ENCODE measurements at regions not wholly inside any gene's neighbourhood (a gene's known extent, or its start where the extent isn't known, plus 50 kb on each side); places are given as distances from the start of the nearest gene placed in this dataset.

DNA sequence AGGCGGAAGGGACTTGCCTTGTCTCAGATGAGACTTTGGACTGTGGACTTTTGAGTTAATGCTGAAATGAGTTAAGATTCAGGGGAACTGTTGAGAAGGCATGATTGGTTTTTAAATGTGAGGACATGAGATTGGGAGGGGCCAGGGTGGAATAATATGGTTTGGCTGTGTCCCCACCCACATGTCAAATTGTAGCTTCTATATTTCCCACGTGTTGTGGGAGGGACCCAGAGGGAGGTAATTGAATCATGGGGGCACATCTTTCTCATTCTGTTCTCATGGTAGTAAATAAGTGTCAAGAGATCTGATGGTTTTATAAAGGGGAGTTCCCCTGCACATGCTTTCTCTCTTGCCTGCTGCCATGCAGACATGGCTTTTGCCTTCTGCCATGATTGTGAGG lies 89.2 kb downstream of the CGGBP1 start:
- H4K91ac ChIP-seq (ENCODE audit: insufficient read depth, low read depth, low read length): no peak overlapping the region
- no CpG with 5 or more reads among the region's 2 CpGs for WGBS, 2 experiments (ENCODE audit: extremely low coverage in 2 of 2, insufficient read length in 1 of 2)
- no peaks in the 10 kb centered on the region for H3K9me1 ChIP-seq (ENCODE audit: insufficient read depth, low read length)
- no peak overlapping the region for H3K14ac ChIP-seq (replicated peaks; ENCODE audit: low read depth, low read length)
- H2BK5ac ChIP-seq (ENCODE audit: low read depth, low read length, poor library complexity, severe bottlenecking): no peak overlapping the region
- no peak overlapping the region for H2BK120ac ChIP-seq (ENCODE audit: low read depth, low read length)
- H2AFZ ChIP-seq (replicated peaks; ENCODE audit: low read length, poor library complexity): no peak overlapping the region
- intact Hi-C loops (cut with micrococcal nuclease) (no loop called here), in situ Hi-C loops (cut with MboI; ENCODE audit: low sequenced_read_pairs) (loop anchor here (25.0 kb wide), 1 partner anchor 1232 kb away; no protein-coding TSS in a partner anchor), dilution Hi-C loops (cut with HindIII; ENCODE audit: low sequenced_read_pairs, unreplicated experiment) (no loop called here)
- H3K4me3 ChIP-seq (ENCODE audit: insufficient read depth, low read depth, low read length): no peak overlapping the region
- H2AK5ac ChIP-seq (ENCODE audit: low read depth, low read length): no peak overlapping the region
- H3K4ac ChIP-seq (ENCODE audit: low read depth, low read length): no peak overlapping the region
- no peak overlapping the region for H3K23ac ChIP-seq (ENCODE audit: low read depth, low read length)
- H3K36me3 ChIP-seq (ENCODE audit: control insufficient read depth, insufficient read depth, low read length): no peaks in the 10 kb centered on the region
- ChIA-PET POLR2A (ENCODE audit: unreplicated experiment) (no interaction called here), CTCF (no interaction called here)
- no peak overlapping the region for H3K18ac ChIP-seq (ENCODE audit: low read depth, low read length)
- no peaks in the 10 kb centered on the region for H4K20me1 ChIP-seq (ENCODE audit: insufficient read depth, low read length)
- DNase-seq (no peak), ATAC-seq (ENCODE audit: low read depth) (no peak)
- no peak overlapping the region for H2BK20ac ChIP-seq (ENCODE audit: low read depth, low read length)
- no peaks in the 10 kb centered on the region for H3K79me1 ChIP-seq (ENCODE audit: low read depth in 1 of 2, low read length in 2 of 2)
- no peaks in the 10 kb centered on the region for H3K9me3 ChIP-seq (ENCODE audit: control insufficient read depth, insufficient read depth, low read length)
- no TSS peak for BruUV-seq (replicated peaks)
- no peak for TF ChIP-seq POLR2A (IDR thresholded peaks at IDR 0.05; ENCODE audit: low read depth, low read length)
- no peak for TF ChIP-seq RAD21 (IDR thresholded peaks at IDR 0.05; ENCODE audit: low read length)
- no peak for TF ChIP-seq MXI1 (IDR thresholded peaks at IDR 0.05; ENCODE audit: borderline replicate concordance, low read depth, low read length)
- TF ChIP-seq CHD1 (IDR thresholded peaks at IDR 0.05; ENCODE audit: low read depth, low read length): no peak
- TF ChIP-seq, protein P1, sequence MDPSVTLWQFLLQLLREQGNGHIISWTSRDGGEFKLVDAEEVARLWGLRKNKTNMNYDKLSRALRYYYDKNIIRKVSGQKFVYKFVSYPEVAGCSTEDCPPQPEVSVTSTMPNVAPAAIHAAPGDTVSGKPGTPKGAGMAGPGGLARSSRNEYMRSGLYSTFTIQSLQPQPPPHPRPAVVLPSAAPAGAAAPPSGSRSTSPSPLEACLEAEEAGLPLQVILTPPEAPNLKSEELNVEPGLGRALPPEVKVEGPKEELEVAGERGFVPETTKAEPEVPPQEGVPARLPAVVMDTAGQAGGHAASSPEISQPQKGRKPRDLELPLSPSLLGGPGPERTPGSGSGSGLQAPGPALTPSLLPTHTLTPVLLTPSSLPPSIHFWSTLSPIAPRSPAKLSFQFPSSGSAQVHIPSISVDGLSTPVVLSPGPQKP (IDR thresholded peaks at IDR 0.05; ENCODE audit: borderline replicate concordance, low read depth, low read length): no peak
- no peak for TF ChIP-seq BHLHE40 (IDR thresholded peaks at IDR 0.05; ENCODE audit: low read depth, low read length)
- no peak for TF ChIP-seq RFX5 (IDR thresholded peaks at IDR 0.05; ENCODE audit: low read depth, low read length)
- no peak for TF ChIP-seq MAZ (IDR thresholded peaks at IDR 0.05; ENCODE audit: borderline replicate concordance, low read depth, low read length)
- no peak for TF ChIP-seq SMC3 (IDR thresholded peaks at IDR 0.05; ENCODE audit: low read depth, low read length)
- TF ChIP-seq MAFK (IDR thresholded peaks at IDR 0.05; ENCODE audit: low read depth, low read length): no peak
- no peak for TF ChIP-seq CEBPB (IDR thresholded peaks at IDR 0.05; ENCODE audit: low read depth, low read length)
- TF ChIP-seq NFE2L2 (IDR thresholded peaks at IDR 0.05; ENCODE audit: low read depth, low read length): no peak
- H4K8ac ChIP-seq (ENCODE audit: low read depth in 2 of 2, low read length in 2 of 2): no peak overlapping the region
- H3K4me2 ChIP-seq (ENCODE audit: low read depth, low read length): no peak overlapping the region
- no peak overlapping the region for H3K9ac ChIP-seq (ENCODE audit: low read depth, low read length)
- no peak overlapping the region for H3K27ac ChIP-seq (ENCODE audit: insufficient read depth, low read length)
- H2AK9ac ChIP-seq (replicated peaks; ENCODE audit: low read depth, low read length, poor library complexity): no peak overlapping the region
- H2BK15ac ChIP-seq (ENCODE audit: low read depth, low read length): no peak overlapping the region
- H3K56ac ChIP-seq (ENCODE audit: extremely low read depth, insufficient read depth, low read length): no peak overlapping the region
- no peaks in the 10 kb centered on the region for H3K4me1 ChIP-seq (ENCODE audit: control insufficient read depth, insufficient read depth, low read length)
- no peak overlapping the region for H4K5ac ChIP-seq (ENCODE audit: low read depth, low read length)
- H3K27me3 ChIP-seq (ENCODE audit: control insufficient read depth, insufficient read depth, low read length): no peaks in the 10 kb centered on the region

All from IMR-90 (cell line).